Activated T-helper 17 cell treated with anti-CD3 and anti-CD28 coated beads, Interleukin-2, amount 50 U/mL, for 72 hours (primary cell): ENCODE measurements at regions not wholly inside any gene's neighbourhood (a gene's known extent, or its start where the extent isn't known, plus 50 kb on each side); places are given as distances from the start of the nearest gene placed in this dataset.

Experiments
- ATAC-seq: fragments of 150-1000 bp; cut with Tn5 transposase; replicated peaks from 2 replicates; pipeline ENCODE4 v1.10.0; 2021; ENCODE audit warnings: mild to moderate bottlenecking, moderate library complexity
- H3K27ac Mint-ChIP-seq: one replicate; pipeline ENCODE4 v1.8.0; 2022; ENCODE audit warnings: mixed read lengths
- H3K27me3 Mint-ChIP-seq: one replicate; pipeline ENCODE4 v1.8.0; 2022; ENCODE audit warnings: mixed read lengths
- H3K36me3 Mint-ChIP-seq: one replicate; pipeline ENCODE4 v1.8.0; 2022; ENCODE audit warnings: low read depth, mild to moderate bottlenecking, mixed read lengths
- H3K4me1 Mint-ChIP-seq: one replicate; pipeline ENCODE4 v1.8.0; 2022; ENCODE audit warnings: mixed read lengths
- H3K4me3 Mint-ChIP-seq: one replicate; pipeline ENCODE4 v1.8.0; 2022; ENCODE audit warnings: mild to moderate bottlenecking, mixed read lengths
- H3K9me3 Mint-ChIP-seq: one replicate; pipeline ENCODE4 v1.8.0; 2022; ENCODE audit warnings: mixed read lengths

GRCh38 chr11:128642571-128642970 lies 51.3 kb upstream of the FLI1 start:
- ATAC-seq = peak; percentile 60
- no peaks in the 10 kb centered on the region for H3K36me3 Mint-ChIP-seq
- no peaks in the 10 kb centered on the region for H3K27me3 Mint-ChIP-seq
- H3K9me3 Mint-ChIP-seq = no peaks in the 10 kb centered on the region
- H3K4me3 Mint-ChIP-seq = no peak overlapping the region
- H3K4me1 Mint-ChIP-seq = no peaks in the 10 kb centered on the region
- H3K27ac Mint-ChIP-seq = no peak overlapping the region

GRCh38 chr11:128643661-128644317 lies 50.1 kb upstream of the FLI1 start:
- Mint-ChIP-seq H3K36me3 (no peaks in the 10 kb centered on the region), H3K27ac (no peak overlapping the region), H3K4me1 (no peaks in the 10 kb centered on the region), H3K4me3 (no peak overlapping the region), H3K9me3 (no peaks in the 10 kb centered on the region), H3K27me3 (no peaks in the 10 kb centered on the region)
- peak; percentile 86 for ATAC-seq
